ENCODE measurements at regions not wholly inside any gene's neighbourhood (a gene's known extent, or its start where the extent isn't known, plus 50 kb on each side); places are given as distances from the start of the nearest gene placed in this dataset.

- TF ChIP-seq, protein P1, sequence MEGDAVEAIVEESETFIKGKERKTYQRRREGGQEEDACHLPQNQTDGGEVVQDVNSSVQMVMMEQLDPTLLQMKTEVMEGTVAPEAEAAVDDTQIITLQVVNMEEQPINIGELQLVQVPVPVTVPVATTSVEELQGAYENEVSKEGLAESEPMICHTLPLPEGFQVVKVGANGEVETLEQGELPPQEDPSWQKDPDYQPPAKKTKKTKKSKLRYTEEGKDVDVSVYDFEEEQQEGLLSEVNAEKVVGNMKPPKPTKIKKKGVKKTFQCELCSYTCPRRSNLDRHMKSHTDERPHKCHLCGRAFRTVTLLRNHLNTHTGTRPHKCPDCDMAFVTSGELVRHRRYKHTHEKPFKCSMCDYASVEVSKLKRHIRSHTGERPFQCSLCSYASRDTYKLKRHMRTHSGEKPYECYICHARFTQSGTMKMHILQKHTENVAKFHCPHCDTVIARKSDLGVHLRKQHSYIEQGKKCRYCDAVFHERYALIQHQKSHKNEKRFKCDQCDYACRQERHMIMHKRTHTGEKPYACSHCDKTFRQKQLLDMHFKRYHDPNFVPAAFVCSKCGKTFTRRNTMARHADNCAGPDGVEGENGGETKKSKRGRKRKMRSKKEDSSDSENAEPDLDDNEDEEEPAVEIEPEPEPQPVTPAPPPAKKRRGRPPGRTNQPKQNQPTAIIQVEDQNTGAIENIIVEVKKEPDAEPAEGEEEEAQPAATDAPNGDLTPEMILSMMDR (IDR thresholded peaks at IDR 0.05), result no peak
- TF ChIP-seq POLR2AphosphoS5 (IDR thresholded peaks at IDR 0.05) (no peak), POLR2A (IDR thresholded peaks at IDR 0.05) (no peak)
Observed at GRCh38 chr22:49458708-49459099, 369.0 kb downstream of the BRD1 start.
